SH-SY5Y (cell line): ENCODE measurements at regions not wholly inside any gene's neighbourhood (a gene's known extent, or its start where the extent isn't known, plus 50 kb on each side); places are given as distances from the start of the nearest gene placed in this dataset.

Experiments
- GATA2 ChIP-seq: IDR thresholded peaks from 2 replicates; pipeline ENCODE4 v1.6.1; 2011; ENCODE audit warnings: mild to moderate bottlenecking, low read depth, low read length
- GATA3 ChIP-seq: IDR thresholded peaks from 2 replicates; pipeline ENCODE4 v1.6.1; 2011; ENCODE audit warnings: low read depth, mild to moderate bottlenecking, low read length, moderate library complexity

DNA sequence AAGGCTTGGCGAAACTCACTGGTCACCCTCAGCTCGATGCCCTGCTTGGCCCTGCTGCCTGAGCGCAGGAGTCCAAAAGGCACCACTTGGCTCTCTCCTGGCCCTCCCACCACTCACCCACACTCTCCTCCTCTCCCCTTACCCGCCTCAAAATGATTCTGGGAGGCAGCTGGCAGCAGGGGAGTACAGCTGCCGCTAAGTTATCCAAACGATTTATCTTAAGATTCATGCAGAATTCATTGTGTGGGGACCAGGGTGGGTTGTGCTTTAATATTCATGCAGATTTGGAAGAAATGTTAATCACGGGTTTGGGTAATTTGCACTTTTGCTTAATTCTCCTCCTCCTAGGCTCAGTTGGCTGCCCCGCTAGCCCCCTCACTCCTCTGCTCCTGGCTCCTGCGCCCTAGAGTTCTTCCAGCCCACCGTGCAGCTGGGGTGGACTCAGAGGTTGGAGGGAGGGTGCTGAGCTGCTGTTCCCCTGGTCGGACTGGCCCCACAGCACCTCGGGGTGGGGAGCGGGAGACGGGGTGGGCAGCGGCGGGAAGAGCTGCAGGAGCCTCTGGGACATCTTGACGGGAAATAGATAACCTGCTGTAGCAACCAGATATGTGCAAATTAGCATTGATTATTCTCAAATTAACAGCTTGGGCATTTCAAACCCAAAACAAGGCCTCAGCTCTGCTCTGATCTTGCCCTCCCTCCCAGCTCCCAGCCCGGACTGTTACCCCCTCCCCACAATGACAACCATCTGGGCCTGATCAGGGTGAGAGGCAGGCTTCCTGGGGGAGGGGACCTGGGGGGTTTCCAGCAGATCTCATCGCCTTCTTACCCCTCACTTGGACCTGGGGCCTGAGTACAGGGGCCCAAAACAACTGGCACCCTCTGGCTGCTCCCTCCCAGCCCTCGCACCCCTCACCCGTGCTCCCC, 122.6 kb upstream of the RPL38 start:
- TF ChIP-seq GATA2: no peak
- TF ChIP-seq GATA3: no peak

DNA sequence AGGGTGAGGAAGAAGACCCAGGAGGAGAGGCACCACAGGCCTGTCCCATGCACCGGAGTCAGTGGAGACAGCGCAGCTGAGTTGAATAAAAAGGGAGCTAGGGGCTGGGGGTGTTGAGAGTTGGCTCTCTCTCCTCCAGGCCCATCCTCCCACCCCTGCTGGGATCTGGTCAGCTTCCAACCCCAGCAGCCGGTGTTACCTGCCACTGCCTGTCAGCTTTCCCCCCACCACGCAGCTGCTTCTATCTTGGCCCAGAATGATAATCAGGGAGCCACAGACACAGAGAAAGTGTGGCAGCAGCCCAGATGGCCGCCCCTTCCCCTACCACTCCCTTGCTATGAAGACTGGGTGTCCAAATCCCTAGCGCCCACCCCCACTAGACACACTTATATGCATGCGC, 120.6 kb upstream of the RPL38 start:
- no peak for TF ChIP-seq GATA3
- TF ChIP-seq GATA2: no peak

DNA sequence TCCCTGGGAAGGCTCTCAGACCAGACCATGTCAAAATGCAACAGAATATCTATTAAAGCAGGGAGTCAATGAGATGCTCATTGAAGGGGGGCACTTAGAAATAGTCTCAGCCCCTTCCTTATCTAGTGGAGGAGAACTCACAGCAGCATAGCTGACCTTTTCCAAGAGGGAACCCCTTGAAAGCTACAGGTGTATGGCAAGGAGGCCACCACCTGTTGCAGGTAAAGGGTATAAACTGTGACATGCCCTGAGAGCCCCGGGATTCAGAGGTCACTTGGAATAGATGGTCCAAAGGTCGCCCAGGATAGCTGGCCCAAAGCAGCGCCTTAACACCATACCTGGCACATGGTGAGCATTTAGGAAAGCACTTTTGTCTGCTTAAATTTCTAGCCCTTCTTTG, 120.2 kb upstream of the RPL38 start:
- TF ChIP-seq GATA3: no peak
- TF ChIP-seq GATA2: no peak

DNA sequence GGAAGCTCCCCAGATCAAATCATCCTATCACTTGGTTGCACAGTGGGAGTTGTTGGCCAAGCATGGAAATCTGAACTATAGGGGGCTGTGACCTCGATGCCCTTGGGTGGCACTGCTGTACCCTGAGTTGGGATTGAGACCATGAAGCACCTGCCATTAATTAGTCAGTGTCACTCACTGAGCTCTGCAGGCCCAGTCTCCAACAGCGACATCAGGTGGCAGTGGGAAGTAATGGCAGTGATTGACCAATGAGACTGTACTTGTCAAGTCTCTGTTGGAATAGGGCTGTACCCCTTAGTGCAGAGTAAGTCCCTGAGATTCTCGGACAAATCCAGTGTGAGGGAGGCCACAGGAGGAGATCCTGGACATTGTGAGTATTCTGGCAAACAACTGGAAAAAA, 118.0 kb upstream of the RPL38 start:
- TF ChIP-seq GATA2 (no peak), GATA3 (no peak)

DNA sequence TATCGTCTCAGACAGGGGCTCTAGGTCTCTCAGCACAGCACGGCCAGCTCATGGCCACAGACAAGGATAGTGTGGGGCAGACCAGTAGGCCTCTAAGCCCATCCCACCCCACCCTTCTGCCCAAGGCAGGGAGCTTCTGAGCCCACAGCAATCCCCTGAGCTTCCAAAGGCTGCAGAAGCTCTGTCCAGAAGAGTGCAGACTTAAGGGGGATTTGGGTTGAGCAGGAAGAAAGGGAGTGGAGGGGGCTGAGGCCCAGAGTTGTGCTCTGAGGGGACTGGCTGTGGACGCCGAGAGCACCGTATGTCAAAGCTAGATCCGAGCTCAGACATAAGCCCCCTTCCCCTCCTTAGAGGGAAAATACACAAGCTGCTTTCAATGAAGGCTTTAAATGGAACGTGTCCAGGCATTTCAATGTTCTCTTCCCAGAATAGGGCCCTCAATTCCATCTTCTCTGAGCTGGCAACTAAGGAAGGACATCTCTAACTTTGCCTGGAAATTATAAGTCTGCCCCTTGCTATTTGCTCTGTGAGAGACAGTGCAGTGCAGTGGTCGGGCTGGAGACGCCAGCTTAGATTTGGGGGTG, 116.4 kb upstream of the RPL38 start:
- TF ChIP-seq GATA3 (no peak), GATA2 (no peak)

DNA sequence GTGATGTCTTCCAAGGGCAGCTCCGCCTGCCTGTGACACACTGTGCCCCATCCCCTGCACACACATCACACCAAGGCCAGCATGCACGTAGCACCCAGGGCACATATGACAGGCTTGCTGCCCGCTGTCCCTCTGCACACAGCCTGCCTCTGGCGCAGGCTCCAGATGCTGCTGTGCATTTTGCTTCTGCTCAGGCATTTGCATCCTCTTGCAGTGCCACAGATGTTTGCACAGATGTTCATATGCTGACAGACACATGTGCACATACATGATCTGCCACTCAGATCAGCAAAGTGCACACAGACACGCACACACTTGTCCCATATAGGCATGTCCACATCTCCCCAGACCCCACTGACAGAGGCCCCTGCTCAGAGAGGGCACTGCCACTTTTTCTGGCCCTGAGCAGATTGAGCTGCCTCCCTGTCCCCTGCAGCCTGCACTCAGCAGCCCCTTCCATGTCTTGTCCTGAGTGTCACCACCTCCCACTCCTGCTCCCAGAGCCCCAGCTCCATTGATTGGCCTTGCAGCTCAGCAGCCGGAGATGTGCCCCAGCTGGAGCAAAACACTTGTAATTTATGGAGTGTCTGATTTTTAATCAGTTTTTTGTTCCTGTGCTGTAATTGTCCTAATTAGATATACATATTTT, 115.1 kb upstream of the RPL38 start:
- TF ChIP-seq GATA2 (no peak), GATA3 (no peak)

DNA sequence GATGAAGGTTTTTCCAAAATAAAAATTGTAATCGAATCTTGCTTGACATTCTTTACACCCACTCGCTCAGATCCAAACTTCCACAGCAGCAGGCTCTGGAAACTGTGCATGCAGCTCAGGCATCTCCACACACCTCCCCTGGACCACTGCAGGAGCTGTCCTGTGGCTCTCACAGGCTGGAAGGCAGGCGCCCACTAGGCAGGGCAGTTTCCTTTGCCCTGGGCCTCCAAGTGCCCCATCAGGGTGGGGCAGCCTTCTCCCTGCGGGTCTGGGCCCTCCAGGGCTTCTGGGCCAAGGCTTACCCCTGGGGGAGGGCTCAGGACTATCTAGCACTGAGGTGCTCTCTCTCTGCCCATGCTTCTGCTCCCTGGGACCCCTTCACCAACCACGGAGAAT, 114.5 kb upstream of the RPL38 start:
- TF ChIP-seq GATA3 (no peak), GATA2 (no peak)

DNA sequence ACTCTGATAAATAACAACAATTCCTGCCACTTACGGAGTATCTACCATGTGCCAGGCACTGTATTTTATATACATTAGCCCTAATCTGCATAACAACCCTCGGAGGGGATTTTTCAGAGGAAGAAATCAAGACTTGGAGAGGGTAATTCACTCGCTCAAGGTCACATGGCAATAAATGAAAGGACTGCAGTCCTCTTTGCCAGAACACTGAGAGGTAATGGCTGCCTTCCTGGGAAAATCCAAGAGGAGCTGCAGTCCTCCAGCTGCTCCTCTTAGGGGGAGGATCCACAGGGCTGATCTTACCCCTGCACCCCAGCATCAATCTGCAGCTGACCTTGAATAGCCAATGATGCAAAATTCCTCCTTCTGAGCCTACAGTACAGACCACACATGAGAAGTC, 114.1 kb upstream of the RPL38 start:
- TF ChIP-seq GATA2 (no peak), GATA3 (no peak)

DNA sequence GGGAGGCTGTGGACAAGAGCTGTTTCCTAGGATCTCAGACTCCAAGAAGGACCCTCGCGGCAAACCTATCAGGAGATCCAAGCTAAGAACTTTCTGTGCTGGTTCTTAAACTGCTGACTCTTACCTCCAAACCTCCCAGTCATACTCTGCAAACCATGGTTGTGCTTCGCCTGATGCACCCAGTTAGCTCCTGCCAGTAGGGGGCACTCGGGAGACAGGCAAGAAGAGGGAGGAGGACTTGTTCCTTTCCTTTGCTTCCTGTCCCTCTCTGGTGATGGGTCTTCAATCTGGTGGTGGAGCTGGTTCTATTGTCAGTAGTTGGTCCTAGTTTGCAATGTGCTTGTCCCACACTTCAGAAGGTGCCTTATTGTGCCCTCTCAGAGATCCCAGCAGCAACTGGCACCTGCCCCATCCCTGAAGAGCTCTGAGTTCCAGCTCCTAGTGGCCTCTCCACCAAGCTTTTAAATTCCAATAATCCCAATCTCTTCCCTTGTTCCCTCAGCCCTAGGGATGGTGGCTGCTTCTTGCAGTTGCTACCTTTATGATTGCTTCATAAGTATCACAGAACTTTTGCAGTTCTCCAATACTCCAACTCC, 113.5 kb upstream of the RPL38 start:
- TF ChIP-seq GATA2 (no peak), GATA3 (no peak)

DNA sequence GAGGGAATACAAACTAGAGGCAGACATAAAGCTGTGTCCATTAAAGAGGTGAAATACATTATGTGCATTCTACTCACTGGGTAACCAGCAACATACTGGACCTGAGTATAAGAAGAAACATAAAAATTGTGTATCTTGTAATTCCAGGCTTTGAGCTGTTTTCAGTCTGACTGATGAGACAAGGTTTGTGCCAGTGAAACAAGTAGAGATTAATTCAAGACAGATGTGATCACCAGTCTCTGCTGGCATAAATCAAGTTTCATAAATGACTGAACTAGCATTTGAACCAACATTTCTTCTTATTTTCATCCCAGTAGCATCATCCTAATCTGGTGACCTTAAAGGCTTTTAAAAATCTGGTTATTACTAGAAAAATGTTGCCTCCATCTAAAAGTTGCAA, 108.8 kb upstream of the RPL38 start:
- TF ChIP-seq GATA3 (no peak), GATA2 (no peak)

DNA sequence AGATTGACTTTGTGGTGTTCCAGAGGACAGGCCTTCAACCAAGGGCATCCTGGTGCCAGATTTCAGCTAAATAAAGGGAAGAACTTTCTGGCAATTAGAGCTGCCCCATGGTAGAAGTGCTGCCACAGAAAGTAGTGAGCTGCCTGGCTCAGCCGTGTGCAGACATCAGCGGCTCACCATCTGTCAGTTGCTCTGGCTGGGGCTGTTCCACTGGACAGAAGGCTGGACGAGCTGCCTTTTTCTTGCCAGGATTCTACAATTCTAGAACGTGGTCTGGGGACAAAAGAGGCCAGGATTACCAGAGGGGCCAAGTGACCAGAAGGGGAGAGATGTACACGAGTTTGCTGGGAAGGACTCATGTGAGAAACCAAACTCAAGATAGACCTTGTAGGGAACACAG, 107.0 kb upstream of the RPL38 start:
- TF ChIP-seq GATA3: no peak

DNA sequence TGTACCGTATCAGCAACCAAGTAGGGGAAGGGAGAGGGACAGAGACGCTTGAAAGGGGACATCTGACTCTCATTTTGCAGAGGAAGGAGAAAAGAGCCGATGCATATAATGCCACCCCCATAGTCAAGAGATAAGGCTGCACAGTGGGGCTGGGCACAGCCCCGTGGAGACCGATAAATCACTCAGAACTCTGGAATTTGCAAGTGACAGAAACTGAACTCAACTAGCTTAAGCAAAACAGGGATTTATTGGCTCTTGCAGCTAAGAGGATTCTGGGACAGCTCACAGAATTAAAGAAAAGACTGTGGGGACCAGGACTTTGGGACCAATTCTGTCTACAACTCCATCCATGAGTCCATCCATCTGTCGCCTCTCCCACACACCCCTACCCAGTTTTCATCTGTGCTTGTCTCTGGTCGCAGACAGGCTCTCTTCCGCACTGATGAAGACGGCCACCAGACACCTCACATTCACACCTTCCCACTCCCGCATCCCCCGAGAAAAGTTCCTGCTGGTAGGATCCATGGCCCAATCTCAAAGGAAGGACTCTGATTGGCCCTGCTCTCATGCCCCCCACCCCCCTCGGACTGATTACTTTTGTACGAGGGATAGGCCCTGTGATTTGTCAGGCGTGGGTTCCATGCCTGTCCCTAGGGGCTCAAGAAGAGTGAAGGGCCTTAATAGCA, 105.9 kb upstream of the RPL38 start:
- TF ChIP-seq GATA3 (no peak), GATA2 (no peak)

DNA sequence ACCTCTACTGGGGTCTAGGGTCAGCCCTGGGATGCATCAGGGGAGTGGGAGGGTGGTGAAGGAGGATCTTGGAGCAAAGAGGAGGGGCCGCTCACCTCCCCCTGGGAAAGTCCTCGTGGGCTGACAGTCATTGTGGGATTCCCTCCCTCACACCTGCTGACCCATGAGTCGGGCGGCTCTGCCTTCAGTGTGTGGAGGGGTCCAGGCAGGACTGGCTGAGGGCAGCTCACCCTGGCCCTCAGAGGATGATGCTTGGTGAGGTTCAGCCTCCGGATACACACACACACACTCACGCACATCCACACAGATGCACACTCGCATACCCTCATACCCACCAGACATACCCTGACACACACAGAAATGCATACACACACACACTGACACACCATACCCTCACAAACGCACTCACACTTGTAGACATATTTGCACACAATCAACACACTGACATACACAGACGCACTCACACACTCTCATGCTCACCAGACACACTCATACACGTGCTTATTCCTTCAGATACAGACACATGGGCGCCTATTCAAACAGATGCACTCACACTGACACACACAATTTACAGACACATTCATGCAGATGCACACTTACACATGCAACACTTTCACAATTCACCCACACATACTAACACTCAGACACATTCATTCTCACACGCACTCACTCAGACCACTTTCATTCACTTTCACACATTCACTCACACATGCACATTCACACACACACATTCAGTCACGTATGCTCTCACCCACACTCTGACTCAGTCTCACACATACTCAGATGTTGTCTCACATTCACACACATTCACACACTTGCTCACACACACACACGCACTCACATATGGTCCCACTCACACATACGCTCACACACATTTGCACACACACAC, 105.1 kb upstream of the RPL38 start:
- TF ChIP-seq GATA3: no peak
- TF ChIP-seq GATA2: no peak
